ENCODE measurements at regions not wholly inside any gene's neighbourhood (a gene's known extent, or its start where the extent isn't known, plus 50 kb on each side); places are given as distances from the start of the nearest gene placed in this dataset.
"Not testable (repeated sequence)": the region's sequence is repeated elsewhere in the genome, so short reads cannot be mapped to it uniquely, and the experiment has no call there.

- no peak for DNase-seq
Observed at GRCh38 chr2:88396209-88396608, 56.3 kb downstream of the FOXI3 start.

GRCh38 chr2:88377641-88377991, 74.9 kb downstream of the FOXI3 start:
- no peak for DNase-seq

- no peak for DNase-seq
Observed at GRCh38 chr2:88372042-88372441, 80.5 kb downstream of the FOXI3 start.

- DNase-seq: not testable (repeated sequence)
Observed at GRCh38 chr2:88365408-88365807, 87.1 kb downstream of the FOXI3 start.

- DNase-seq: no peak
Observed at GRCh38 chr2:88355486-88355885, 97.0 kb downstream of the FOXI3 start.

GRCh38 chr2:88351249-88351601, 101.3 kb downstream of the FOXI3 start:
- no peak for DNase-seq

GRCh38 chr2:88350331-88351248, 101.9 kb downstream of the FOXI3 start:
- peak; percentile 40 for DNase-seq

- no peak for DNase-seq
Observed at GRCh38 chr2:88345842-88346241, 106.7 kb downstream of the FOXI3 start.

- DNase-seq: no peak
Observed at GRCh38 chr2:88342749-88343148, 109.7 kb downstream of the FOXI3 start.

GRCh38 chr2:88334418-88334817, 118.1 kb downstream of the FOXI3 start:
- DNase-seq: no peak

GRCh38 chr2:88331239-88331638, 121.3 kb downstream of the FOXI3 start:
- no peak for DNase-seq

GRCh38 chr2:88329815-88330603, 122.5 kb downstream of the FOXI3 start:
- DNase-seq: peak; percentile 53

- no peak for DNase-seq
Observed at GRCh38 chr2:88321449-88322248, 130.8 kb downstream of the FOXI3 start.

- DNase-seq: no peak
Observed at GRCh38 chr2:88320076-88320773, 132.3 kb downstream of the FOXI3 start.

GRCh38 chr2:88318956-88319330, 133.6 kb downstream of the FOXI3 start:
- DNase-seq: no peak

- DNase-seq: no peak
Observed at GRCh38 chr2:88318071-88318955, 134.2 kb downstream of the FOXI3 start.

- no peak for DNase-seq
Observed at GRCh38 chr2:88310787-88311186, 140.6 kb downstream of the THNSL2 start.

- DNase-seq: no peak
Observed at GRCh38 chr2:88307817-88308216, 137.7 kb downstream of the THNSL2 start.

- DNase-seq: no peak
Observed at GRCh38 chr2:88303865-88304264, 133.7 kb downstream of the THNSL2 start.

GRCh38 chr2:88296247-88296646, 126.1 kb downstream of the THNSL2 start:
- DNase-seq: no peak

All from tongue (tissue), 1 donor.